K562 (cell line): ENCODE measurements at regions not wholly inside any gene's neighbourhood (a gene's known extent, or its start where the extent isn't known, plus 50 kb on each side); places are given as distances from the start of the nearest gene placed in this dataset.

ENCODE experiments used
- ATAC-seq: fragments of 200-7000 bp; cut with Tn5 transposase; 3 replicates; pipeline ENCODE4 v1.9.1; 2020; ENCODE audit warnings: moderate library complexity
- BruUV-seq: library from RNA; stranded (reverse); fragments of 400-500 nt; replicated peaks from 2 replicates; lab custom pipeline; 2021; lab: Mats Ljungman, UMichigan
- CTCF ChIA-PET: fragments of 300-600 bp; formaldehyde crosslinking; extraction: SDS; loops from one replicate; lab custom pipeline; 2021; ENCODE audit warnings: low intra/inter-chr PET ratio; lab: Yijun Ruan, JAX
- POLR2A ChIA-PET: fragments of 300-600, 350-650 bp; sonication (Branson Sonifier 250); formaldehyde crosslinking; extraction: SDS; loops from one replicate; lab custom pipeline; 2021; ENCODE audit warnings: antibody characterized with exemption, inconsistent platforms; lab: Yijun Ruan, JAX
- DNase-seq, 4 experiments: peaks; one replicate each; pipeline versions ENCODE4 v3.0.0 to v3.0.0-alpha.2; 2011 to 2018; ENCODE audit warnings: low spot score in 3 of 4, mixed read lengths in 3 of 4; ENCODE audit errors: extremely low read depth in 1 of 4
- FAIRE-seq: peaks from 2 replicates; lab custom pipeline; 2011; peaks lifted over from hg19 to GRCh38; lab: Jason Lieb, UNC
- H2AFZ ChIP-seq: 2 replicates; pipeline ENCODE4 v1.6.0; 2011; ENCODE audit warnings: low read depth, low read length, control low read depth, inconsistent platforms
- H3K27ac ChIP-seq: fragments of 200-600 bp; 3 replicates; pipeline ENCODE4 v1.8.0; 2011; ENCODE audit warnings: low read depth, mild to moderate bottlenecking, control low read depth, inconsistent platforms, low read length, moderate library complexity, mixed read lengths; ENCODE audit errors: extremely low read depth
- H3K27me3 ChIP-seq, 2 experiments: fragments of 300-600 bp in 1 of 2; 2 replicates in 1 of 2; 3 replicates in 1 of 2; pipeline versions ENCODE4 v1.6.0 to v1.8.0; 2011; ENCODE audit warnings: inconsistent platforms in 2 of 2, low read length in 2 of 2, mild to moderate bottlenecking in 1 of 2, mixed read lengths in 1 of 2, moderate library complexity in 1 of 2; ENCODE audit not compliant: control insufficient read depth in 2 of 2, insufficient read depth in 2 of 2
- H3K36me3 ChIP-seq: fragments of 300-600 bp; 3 replicates; pipeline ENCODE4 v1.8.0; 2011; ENCODE audit warnings: mild to moderate bottlenecking, low read length, inconsistent platforms; ENCODE audit not compliant: control insufficient read depth, insufficient read depth
- H3K4me1 ChIP-seq, 2 experiments: fragments of 200-600 bp in 1 of 2; replicated peaks in 1 of 2; 2 replicates in 1 of 2; 3 replicates in 1 of 2; pipeline versions ENCODE4 v1.5.1 to v1.8.0; 2011; ENCODE audit warnings: inconsistent platforms in 2 of 2, low read length in 2 of 2, mild to moderate bottlenecking in 1 of 2, mixed read lengths in 1 of 2, moderate library complexity in 1 of 2; ENCODE audit not compliant: control insufficient read depth in 2 of 2, insufficient read depth in 2 of 2
- H3K4me2 ChIP-seq: 2 replicates; pipeline ENCODE4 v1.6.1; 2011; ENCODE audit warnings: low read length, control low read depth, inconsistent platforms, mixed read lengths; ENCODE audit not compliant: insufficient read depth
- H3K4me3 ChIP-seq: fragments of 200-600 bp; sonication (generic), shearing (Covaris generic); 2 replicates; pipeline ENCODE4 v1.5.1; 2016; ENCODE audit warnings: control low read depth, inconsistent platforms
- H3K79me2 ChIP-seq: fragments of 200-600 bp; 3 replicates; pipeline ENCODE4 v1.8.0; 2011; ENCODE audit warnings: low read length, inconsistent platforms; ENCODE audit not compliant: control insufficient read depth, insufficient read depth
- H3K9ac ChIP-seq, 2 experiments: 2 replicates each; pipeline versions ENCODE4 v1.6.0 to v1.6.1; 2011; ENCODE audit warnings: low read depth in 2 of 2, low read length in 2 of 2, control low read depth in 1 of 2, inconsistent platforms in 1 of 2, mild to moderate bottlenecking in 1 of 2, mixed read lengths in 1 of 2; ENCODE audit not compliant: insufficient read depth in 1 of 2
- H3K9me1 ChIP-seq: one replicate; pipeline ENCODE4 v1.6.0; 2011; ENCODE audit warnings: inconsistent platforms, mild to moderate bottlenecking, low read length, moderate library complexity; ENCODE audit not compliant: control insufficient read depth, insufficient read depth
- H3K9me3 ChIP-seq: replicated peaks from 2 replicates; pipeline ENCODE4 v1.5.1; 2011; ENCODE audit warnings: low read depth, low read length, inconsistent platforms; ENCODE audit not compliant: control insufficient read depth, insufficient read depth
- H4K20me1 ChIP-seq: replicated peaks from 2 replicates; pipeline ENCODE4 v1.6.1; 2011; ENCODE audit warnings: low read length, inconsistent platforms, mixed read lengths; ENCODE audit not compliant: control insufficient read depth, insufficient read depth
- ATF2 ChIP-seq: sonication (generic); formaldehyde crosslinking; IDR thresholded peaks from 2 replicates; pipeline ENCODE4 v1.8.1; 2022; ENCODE audit warnings: missing genetic modification reagents
- POLR2A ChIP-seq: fragments of 450-650 bp; conservative IDR thresholded peaks from 2 replicates; pipeline ENCODE4 v1.6.1; 2016
- POLR2B ChIP-seq: fragments of 450-650 bp; IDR thresholded peaks from 2 replicates; pipeline ENCODE4 v1.6.1; 2018; ENCODE audit warnings: low read depth; ENCODE audit not compliant: partially characterized antibody
- POLR2G ChIP-seq: fragments of 200-400 bp; formaldehyde crosslinking; IDR thresholded peaks from 2 replicates; pipeline ENCODE4 v1.6.1; 2017; ENCODE audit warnings: low read depth, mild to moderate bottlenecking, antibody characterized with exemption, low read length, moderate library complexity
- RBM39 ChIP-seq: fragments of 200-400 bp; formaldehyde crosslinking; optimal IDR thresholded peaks from 2 replicates; pipeline ENCODE3; 2018; ENCODE audit warnings: low read depth, low read length
- ZC3H8 ChIP-seq: fragments of 450-650 bp; IDR thresholded peaks from 2 replicates; pipeline ENCODE4 v1.6.1; 2017
- WGBS: fragments of 100-300 bp; shearing (Covaris generic); methylation state at CpG from one replicate; pipeline ENCODE4 v1.1.6; 2016; ENCODE audit warnings: low coverage, mixed read lengths; ENCODE audit not compliant: insufficient coverage; ENCODE audit errors: missing lambda C conversion rate; 5-methylcytosine and 5-hydroxymethylcytosine counted together
- in situ Hi-C: fragments of 300-500 bp; cut with MboI; formaldehyde crosslinking; loops from 4 replicates; pipeline ENCODE4 v1.15.0; 2018; ENCODE audit warnings: inconsistent platforms, mixed read lengths
- intact Hi-C: fragments of 100-400 bp; cut with micrococcal nuclease; formaldehyde crosslinking; loops from 2 replicates; pipeline ENCODE4 v1.14.2; 2022

- no peak overlapping the region for H3K27ac ChIP-seq
- TF ChIP-seq ZC3H8 = no peak
- TF ChIP-seq POLR2A = no peak
- TF ChIP-seq ATF2 = no peak
- TF ChIP-seq RBM39 = no peak
- TF ChIP-seq POLR2B = no peak
- no peaks in the 10 kb centered on the region for H3K27me3 ChIP-seq
- in situ Hi-C loops = no loop called here
- CTCF ChIA-PET = no interaction called here
- no peaks in the 10 kb centered on the region for H3K79me2 ChIP-seq
- H3K4me1 ChIP-seq = no peaks in the 10 kb centered on the region
- DNase-seq (no peak), ATAC-seq (no peak), FAIRE-seq (no peak)
- no peak overlapping the region for H3K9ac ChIP-seq
- no peaks in the 10 kb centered on the region for H4K20me1 ChIP-seq
- no peaks in the 10 kb centered on the region for H3K9me3 ChIP-seq
- no TSS peak for BruUV-seq
- H3K4me3 ChIP-seq = no peak overlapping the region
- H3K9me1 ChIP-seq = no peaks in the 10 kb centered on the region
- POLR2A ChIA-PET = no interaction called here
- H2AFZ ChIP-seq = no peak overlapping the region
- intact Hi-C loops = no loop called here
- H3K36me3 ChIP-seq = no peaks in the 10 kb centered on the region
- no peak overlapping the region for H3K4me2 ChIP-seq
These were observed 507.2 kb upstream of the IGFBP3 start for GRCh38 chr7:46428295-46428694.

DNA sequence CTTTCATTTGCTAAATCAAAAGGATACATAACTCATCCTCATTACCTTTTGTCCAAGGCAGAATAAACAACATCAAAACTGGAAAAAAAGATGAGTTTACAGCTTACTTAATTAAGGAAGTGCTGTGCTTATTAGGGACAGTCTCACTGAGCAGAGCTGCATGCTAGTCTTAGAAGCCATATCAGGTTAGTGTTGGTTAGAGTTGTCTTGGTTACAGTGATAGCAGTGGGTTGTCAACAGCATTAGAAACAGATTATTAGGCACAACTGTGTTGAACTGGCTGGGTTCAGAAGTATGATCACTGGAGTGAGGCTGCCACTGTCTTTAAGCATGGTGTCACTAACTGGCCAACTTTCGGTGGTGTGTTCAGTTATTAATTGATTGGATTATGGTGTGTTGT lies 503.9 kb upstream of the IGFBP3 start:
- 0% methylated on average over 1 of the region's 1 CpG for WGBS
- no peak for FAIRE-seq
- Histone ChIP-seq H3K27ac (no peak overlapping the region), H2AFZ (no peak overlapping the region), H3K9me1 (no peaks in the 10 kb centered on the region), H3K9me3 (no peaks in the 10 kb centered on the region), H3K4me3 (no peak overlapping the region), H4K20me1 (no peaks in the 10 kb centered on the region), H3K79me2 (no peaks in the 10 kb centered on the region), H3K9ac (no peak overlapping the region), H3K4me1 (no peaks in the 10 kb centered on the region), H3K4me2 (no peak overlapping the region), H3K36me3 (no peaks in the 10 kb centered on the region), H3K27me3 (no peaks in the 10 kb centered on the region)
- ChIA-PET CTCF (no interaction called here), POLR2A (interaction anchor here (0.5 kb wide), 1 partner anchor 1186 kb away, joined by 5 read pairs; no protein-coding TSS in a partner anchor)
- in situ Hi-C loops (no loop called here), intact Hi-C loops (no loop called here)
- DNase-seq = no peak
- no peak for TF ChIP-seq POLR2G
- BruUV-seq = no TSS peak
- ATAC-seq = no peak
